IMR-90 (cell line): ENCODE measurements at regions not wholly inside any gene's neighbourhood (a gene's known extent, or its start where the extent isn't known, plus 50 kb on each side); places are given as distances from the start of the nearest gene placed in this dataset.
A peak's percentile ranks its signal among the peaks of the same experiment; 100 is the strongest.

Source experiments
- ATAC-seq: fragments of 200-7000 bp; cut with Tn5 transposase; 2 replicates; pipeline ENCODE4 v1.9.1; 2020; ENCODE audit warnings: low read depth, mild to moderate bottlenecking, moderate library complexity
- BruUV-seq: library from RNA; stranded (reverse); fragments of 400-500 nt; replicated peaks from 2 replicates; lab custom pipeline; 2021; lab: Mats Ljungman, UMichigan
- CTCF ChIA-PET: fragments of 300-600 bp; formaldehyde crosslinking; extraction: SDS; loops from one replicate; lab custom pipeline; 2021; ENCODE audit warnings: antibody characterized with exemption; lab: Yijun Ruan, JAX
- POLR2A ChIA-PET: fragments of 300-600 bp; sonication (Branson Sonifier 250); formaldehyde crosslinking; loops from one replicate; lab custom pipeline; 2022; ENCODE audit warnings: antibody characterized with exemption; ENCODE audit not compliant: unreplicated experiment; lab: Charles Lee
- DNase-seq: peaks from one replicate; pipeline ENCODE4 v3.0.0; 2013
- H2AFZ ChIP-seq: replicated peaks from 2 replicates; pipeline ENCODE3; 2013; ENCODE audit warnings: low read length, mild to moderate bottlenecking; ENCODE audit not compliant: poor library complexity
- H2AK5ac ChIP-seq: 2 replicates; pipeline ENCODE4 v1.6.1; 2013; ENCODE audit warnings: low read depth, low read length, inconsistent platforms
- H2AK9ac ChIP-seq: replicated peaks from 2 replicates; pipeline ENCODE3; 2013; ENCODE audit warnings: mild to moderate bottlenecking, low read depth, low read length, moderate library complexity; ENCODE audit not compliant: poor library complexity
- H2BK120ac ChIP-seq: 2 replicates; pipeline ENCODE4 v1.6.1; 2013; ENCODE audit warnings: low read depth, low read length, inconsistent platforms
- H2BK15ac ChIP-seq: 3 replicates; pipeline ENCODE4 v1.6.1; 2013; ENCODE audit warnings: low read depth, low read length, inconsistent platforms
- H2BK20ac ChIP-seq: 2 replicates; pipeline ENCODE4 v1.6.1; 2013; ENCODE audit warnings: low read depth, mild to moderate bottlenecking, inconsistent platforms, low read length, moderate library complexity
- H2BK5ac ChIP-seq: 2 replicates; pipeline ENCODE4 v1.6.1; 2013; ENCODE audit warnings: mild to moderate bottlenecking, low read depth, low read length, inconsistent platforms; ENCODE audit not compliant: poor library complexity, severe bottlenecking
- H3K14ac ChIP-seq: replicated peaks from 2 replicates; pipeline ENCODE4 v1.6.1; 2013; ENCODE audit warnings: low read depth, low read length, inconsistent platforms
- H3K18ac ChIP-seq: 2 replicates; pipeline ENCODE4 v1.6.1; 2013; ENCODE audit warnings: low read depth, low read length, control low read depth
- H3K23ac ChIP-seq: 2 replicates; pipeline ENCODE4 v1.6.1; 2013; ENCODE audit warnings: low read depth, low read length, inconsistent platforms
- H3K27ac ChIP-seq: 2 replicates; pipeline ENCODE4 v1.5.1; 2013; ENCODE audit warnings: mild to moderate bottlenecking, control low read depth, low read length; ENCODE audit not compliant: insufficient read depth
- H3K27me3 ChIP-seq: 2 replicates; pipeline ENCODE4 v1.6.1; 2013; ENCODE audit warnings: low read length; ENCODE audit not compliant: control insufficient read depth, insufficient read depth
- H3K36me3 ChIP-seq: 2 replicates; pipeline ENCODE4 v1.6.1; 2013; ENCODE audit warnings: low read length, mixed read lengths; ENCODE audit not compliant: control insufficient read depth, insufficient read depth
- H3K4ac ChIP-seq: 2 replicates; pipeline ENCODE4 v1.6.1; 2013; ENCODE audit warnings: low read depth, low read length, inconsistent platforms
- H3K4me1 ChIP-seq: 2 replicates; pipeline ENCODE4 v1.6.1; 2013; ENCODE audit warnings: low read length, mixed read lengths; ENCODE audit not compliant: control insufficient read depth, insufficient read depth
- H3K4me2 ChIP-seq: 2 replicates; pipeline ENCODE4 v1.6.1; 2013; ENCODE audit warnings: low read depth, mild to moderate bottlenecking, control low read depth, low read length, moderate library complexity
- H3K4me3 ChIP-seq: 2 replicates; pipeline ENCODE4 v1.5.1; 2013; ENCODE audit warnings: low read depth, mild to moderate bottlenecking, control low read depth, low read length, moderate library complexity; ENCODE audit not compliant: insufficient read depth
- H3K56ac ChIP-seq: 2 replicates; pipeline ENCODE4 v1.6.1; 2013; ENCODE audit warnings: low read length, inconsistent platforms; ENCODE audit not compliant: insufficient read depth; ENCODE audit errors: extremely low read depth
- H3K79me1 ChIP-seq, 2 experiments: 2 replicates each; pipeline ENCODE4 v1.6.1; 2013; ENCODE audit warnings: low read length in 2 of 2, inconsistent platforms in 1 of 2, low read depth in 1 of 2
- H3K9ac ChIP-seq: 2 replicates; pipeline ENCODE4 v1.6.1; 2013; ENCODE audit warnings: low read depth, low read length, control low read depth
- H3K9me1 ChIP-seq: 2 replicates; pipeline ENCODE4 v1.6.1; 2013; ENCODE audit warnings: low read length, inconsistent platforms; ENCODE audit not compliant: insufficient read depth
- H3K9me3 ChIP-seq: 2 replicates; pipeline ENCODE4 v1.6.1; 2013; ENCODE audit warnings: low read length; ENCODE audit not compliant: control insufficient read depth, insufficient read depth
- H4K20me1 ChIP-seq: 2 replicates; pipeline ENCODE4 v1.6.1; 2013; ENCODE audit warnings: low read length, inconsistent platforms; ENCODE audit not compliant: insufficient read depth
- H4K5ac ChIP-seq: 2 replicates; pipeline ENCODE4 v1.6.1; 2013; ENCODE audit warnings: mild to moderate bottlenecking, low read depth, low read length, control low read depth
- H4K8ac ChIP-seq, 2 experiments: 2 replicates each; pipeline ENCODE4 v1.6.1; 2013; ENCODE audit warnings: low read depth in 2 of 2, low read length in 2 of 2, control low read depth in 1 of 2, inconsistent platforms in 1 of 2
- H4K91ac ChIP-seq: 2 replicates; pipeline ENCODE4 v1.6.1; 2013; ENCODE audit warnings: low read depth, low read length, inconsistent platforms; ENCODE audit not compliant: insufficient read depth
- FOS ChIP-seq: fragments of 150-350 bp; IDR thresholded peaks from 2 replicates; pipeline ENCODE4 v1.6.1; 2016; ENCODE audit warnings: low read depth, low read length
- MAFK ChIP-seq: IDR thresholded peaks from 2 replicates; pipeline ENCODE4 v1.6.1; 2012; ENCODE audit warnings: low read depth, low read length, improper control_type of control experiment
- POLR2A ChIP-seq: IDR thresholded peaks from 2 replicates; pipeline ENCODE4 v1.6.1; 2012; ENCODE audit warnings: mild to moderate bottlenecking, low read depth, low read length
- RAD21 ChIP-seq: IDR thresholded peaks from 2 replicates; pipeline ENCODE4 v1.6.1; 2012; ENCODE audit warnings: low read length, improper control_type of control experiment
- WGBS, 2 experiments: methylation state at CpG; one replicate each; pipeline versions ENCODE4 v1.1.5 to v1.1.7; 2013; ENCODE audit warnings: missing lambda C conversion rate in 2 of 2; ENCODE audit not compliant: insufficient read length in 1 of 2; ENCODE audit errors: extremely low coverage in 2 of 2; 5-methylcytosine and 5-hydroxymethylcytosine counted together
- dilution Hi-C: fragments of 300-500 bp; cut with HindIII; formaldehyde crosslinking; loops from one replicate; pipeline ENCODE4 v1.14.3; 2018; ENCODE audit warnings: low sequenced_read_pairs; ENCODE audit not compliant: unreplicated experiment
- in situ Hi-C: fragments of 300-500 bp; cut with MboI; formaldehyde crosslinking; loops from 3 replicates; pipeline ENCODE4 v1.14.3; 2019; ENCODE audit warnings: low sequenced_read_pairs, inconsistent platforms, mixed read lengths
- intact Hi-C: fragments of 100-400 bp; cut with micrococcal nuclease; formaldehyde crosslinking; loops from 2 replicates; pipeline ENCODE4 v1.10.0; 2022

- Histone ChIP-seq H3K4me2 (no peak overlapping the region), H3K79me1 (no peaks in the 10 kb centered on the region), H4K5ac (no peak overlapping the region), H3K18ac (no peak overlapping the region), H3K27me3 (no peaks in the 10 kb centered on the region), H2BK15ac (no peak overlapping the region), H2BK20ac (no peak overlapping the region), H3K36me3 (no peaks in the 10 kb centered on the region), H3K4me1 (no peaks in the 10 kb centered on the region), H4K20me1 (no peaks in the 10 kb centered on the region), H3K4me3 (no peak overlapping the region), H2AFZ (no peak overlapping the region), H3K56ac (no peak overlapping the region), H2BK5ac (no peak overlapping the region), H3K9me1 (no peaks in the 10 kb centered on the region), H2AK9ac (no peak overlapping the region), H3K27ac (no peak overlapping the region), H3K9me3 (peaks cover 2% of the 10 kb centered on the region; the same call in 1 of the 2 replicates), H3K23ac (no peak overlapping the region), H2BK120ac (no peak overlapping the region), H4K8ac (no peak overlapping the region), H3K4ac (no peak overlapping the region), H4K91ac (no peak overlapping the region), H2AK5ac (no peak overlapping the region), H3K9ac (no peak overlapping the region), H3K14ac (no peak overlapping the region)
- in situ Hi-C loops, result no loop called here
- dilution Hi-C loops, result no loop called here
- ChIA-PET CTCF (no interaction called here), POLR2A (no interaction called here)
- ATAC-seq, result no peak
- WGBS, 2 experiments, result no CpG with 5 or more reads among the region's 2 CpGs
- TF ChIP-seq POLR2A (no peak), FOS (no peak), MAFK (peak; percentile 49), RAD21 (no peak)
- intact Hi-C loops, result no loop called here
- BruUV-seq, result no TSS peak
- no peak for DNase-seq
These were observed 87.4 kb upstream of the GPR149 start for GRCh38 chr3:154517404-154517803.
